Raji (cell line): ENCODE measurements at regions not wholly inside any gene's neighbourhood (a gene's known extent, or its start where the extent isn't known, plus 50 kb on each side); places are given as distances from the start of the nearest gene placed in this dataset.

Experiments used
- POLR2A ChIP-seq: IDR thresholded peaks from 2 replicates; pipeline ENCODE4 v1.6.1; 2011; ENCODE audit warnings: low read depth, low read length, control low read depth; ENCODE audit not compliant: insufficient read depth

DNA sequence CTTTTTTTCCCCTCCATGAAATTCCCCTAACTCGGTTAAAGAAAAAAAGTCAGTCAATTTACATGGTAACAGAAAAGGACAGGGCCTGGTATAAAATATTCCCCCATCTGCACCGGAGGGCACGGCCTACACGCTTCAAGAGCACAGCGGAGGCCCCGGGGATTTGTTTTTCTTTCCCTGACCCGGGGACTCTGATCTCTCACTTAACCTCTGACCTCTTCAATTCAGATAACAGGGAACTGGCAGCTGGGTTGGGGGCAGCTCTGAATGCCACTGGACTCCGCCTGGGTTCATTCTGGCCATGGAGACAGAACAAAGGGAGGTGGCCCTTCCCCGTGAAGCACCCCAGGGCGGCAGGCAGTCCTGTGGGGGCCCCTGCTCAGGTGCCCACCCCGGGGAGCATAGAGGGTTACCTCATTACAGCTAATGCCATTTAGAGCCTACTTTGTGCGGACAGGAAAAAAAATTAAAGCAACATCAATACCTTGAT lies 257.5 kb downstream of the SHQ1 start:
- no peak for TF ChIP-seq POLR2A

GRCh38 chr3:72587282-72587681 lies 261.0 kb downstream of the SHQ1 start:
- no peak for TF ChIP-seq POLR2A

DNA sequence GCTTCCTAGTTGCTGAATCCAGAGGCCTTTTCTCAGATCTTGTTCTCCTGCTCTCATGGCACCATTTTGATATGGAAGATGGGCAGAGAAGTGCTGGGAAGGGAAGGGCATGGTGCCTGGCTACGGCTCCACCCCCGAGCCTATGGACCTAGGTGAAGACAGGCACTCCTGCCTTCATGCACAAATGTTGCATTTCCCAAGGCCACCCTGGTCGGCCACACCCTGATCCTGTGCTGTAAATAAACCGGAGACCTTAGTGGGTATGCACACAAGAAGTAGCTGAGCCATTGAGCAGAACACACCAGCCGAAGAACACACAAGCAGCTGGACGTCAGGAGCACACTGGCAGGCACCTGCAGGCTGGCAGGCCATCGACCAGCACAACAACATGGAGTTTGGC lies 261.6 kb downstream of the SHQ1 start:
- TF ChIP-seq POLR2A = no peak

- no peak for TF ChIP-seq POLR2A
These were observed 262.3 kb downstream of the SHQ1 start for GRCh38 chr3:72585966-72586365.

DNA sequence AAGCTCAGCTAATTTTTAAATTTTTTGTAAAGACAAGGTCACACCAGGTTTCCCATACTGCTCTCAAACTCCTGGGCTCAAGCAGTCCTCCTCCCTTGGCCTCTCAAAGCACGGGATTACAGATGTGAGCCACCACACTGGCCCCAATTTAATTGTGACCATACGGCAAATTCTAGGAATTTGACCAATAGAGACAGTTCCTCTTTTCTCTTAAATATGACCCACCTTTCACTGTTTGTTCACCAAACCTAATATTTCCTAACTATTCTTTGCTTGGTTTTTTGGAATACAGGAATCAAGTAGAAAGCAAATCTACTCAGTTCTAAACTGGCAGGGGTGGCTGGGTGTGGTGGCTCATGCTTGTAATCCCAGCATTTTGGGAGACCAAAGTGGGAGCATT lies 264.0 kb downstream of the SHQ1 start:
- no peak for TF ChIP-seq POLR2A

GRCh38 chr3:72582963-72583362 lies 265.3 kb downstream of the SHQ1 start:
- TF ChIP-seq POLR2A = no peak

GRCh38 chr3:72582211-72582878 lies 265.9 kb downstream of the SHQ1 start:
- TF ChIP-seq POLR2A = no peak

DNA sequence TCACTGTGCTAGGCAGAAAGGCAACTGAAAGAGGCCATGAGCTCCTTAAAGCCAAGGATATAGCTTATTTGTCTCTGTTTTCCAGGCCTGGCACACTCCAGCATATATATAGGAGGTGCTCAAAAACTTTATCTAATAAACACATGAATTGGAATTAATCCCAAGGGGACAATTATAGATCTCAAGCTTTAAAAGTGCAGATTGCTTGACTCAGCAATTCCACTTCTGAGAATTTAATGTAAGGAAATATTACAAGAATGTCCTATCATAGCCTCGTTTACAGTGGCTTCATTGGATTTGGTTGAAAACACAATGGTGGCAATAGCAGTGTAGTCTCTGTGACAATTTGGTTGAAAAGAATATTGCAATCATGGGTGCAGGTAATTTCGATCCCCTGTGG lies 267.3 kb downstream of the SHQ1 start:
- TF ChIP-seq POLR2A = no peak

DNA sequence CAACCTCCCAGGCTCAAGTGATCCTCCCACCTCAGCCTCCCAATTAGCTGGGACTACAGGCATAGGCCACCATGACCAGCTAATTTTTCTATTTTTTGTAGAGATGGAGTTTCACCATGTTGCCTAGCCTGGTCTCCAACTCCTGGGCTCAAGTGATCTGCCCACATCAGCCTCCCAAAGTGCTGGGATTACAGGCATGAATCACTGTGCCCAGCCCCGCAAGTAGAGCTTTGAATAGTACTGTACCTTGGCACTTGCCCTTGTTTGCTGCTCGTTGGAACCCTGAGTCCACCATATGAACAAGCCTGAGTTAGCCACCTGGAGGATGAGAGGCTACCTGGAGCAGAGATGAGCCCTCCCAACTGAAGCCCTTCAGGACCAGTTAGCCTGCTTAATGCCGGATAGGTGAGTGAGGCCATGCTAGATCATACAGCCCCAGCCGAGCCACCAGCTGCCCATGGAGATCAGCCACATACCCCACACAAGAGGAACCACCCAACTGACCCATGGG lies 267.9 kb downstream of the SHQ1 start:
- no peak for TF ChIP-seq POLR2A

- TF ChIP-seq POLR2A = no peak
These were observed 268.5 kb downstream of the SHQ1 start for GRCh38 chr3:72579581-72580245.

DNA sequence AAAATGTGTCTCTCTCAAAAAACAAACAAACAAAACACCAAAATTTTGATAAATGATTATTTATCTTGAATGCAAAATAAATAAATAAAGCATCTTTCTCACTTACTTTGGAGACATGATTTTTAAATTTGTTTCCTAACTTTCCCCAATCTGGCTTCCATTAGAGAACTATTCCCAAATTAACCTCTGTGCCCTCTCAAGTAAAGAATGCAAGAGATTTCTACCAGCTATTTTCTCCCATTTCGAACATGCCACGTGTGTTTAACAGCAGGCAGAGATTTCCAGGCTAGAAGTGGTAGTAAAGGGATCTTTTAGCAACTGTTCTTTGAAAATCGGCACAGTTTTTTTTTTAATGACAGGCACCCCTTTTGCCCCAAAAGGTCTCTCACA lies 269.1 kb downstream of the SHQ1 start:
- TF ChIP-seq POLR2A = no peak

DNA sequence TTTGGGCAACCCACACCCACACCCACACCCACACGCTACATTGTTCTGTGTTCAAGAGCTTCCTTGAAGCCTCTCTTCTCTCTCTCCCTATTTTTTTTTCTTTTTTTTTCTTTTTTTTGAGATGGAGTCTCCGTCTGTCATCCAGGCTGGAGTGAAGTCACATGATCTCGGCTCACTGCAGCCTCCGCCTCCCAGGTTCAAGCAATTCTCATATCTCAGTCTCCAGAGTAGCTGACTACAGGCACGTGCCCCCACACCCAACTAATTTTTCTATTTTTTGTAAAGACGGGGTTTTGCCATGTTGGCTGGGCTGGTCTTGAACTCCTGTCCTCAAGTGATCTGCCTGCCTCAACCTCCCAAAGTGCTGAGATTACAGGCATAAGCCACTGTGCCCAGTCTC lies 271.1 kb downstream of the SHQ1 start:
- TF ChIP-seq POLR2A = no peak

- TF ChIP-seq POLR2A = no peak
These were observed 271.7 kb downstream of the SHQ1 start for GRCh38 chr3:72576563-72576962.

- no peak for TF ChIP-seq POLR2A
These were observed 274.1 kb downstream of the SHQ1 start for GRCh38 chr3:72574144-72574543.

DNA sequence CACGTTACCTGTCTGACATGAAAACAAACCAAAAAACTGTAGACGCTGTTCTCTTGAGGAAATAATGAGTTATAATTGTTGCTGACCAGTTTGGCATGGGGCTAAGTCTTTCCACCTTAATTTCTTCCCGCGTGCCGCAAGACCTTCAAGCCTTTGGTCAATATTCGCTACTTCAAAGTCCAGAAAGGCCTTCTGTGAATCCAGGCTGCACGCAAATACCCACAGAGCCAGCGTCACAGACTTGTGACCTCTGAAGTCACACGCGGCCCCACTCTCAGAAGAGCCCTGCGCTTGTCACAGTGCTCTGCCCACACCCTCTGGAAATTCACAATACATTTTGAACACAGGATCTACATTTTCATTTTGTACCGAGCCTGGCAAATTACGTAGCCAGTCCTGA lies 275.2 kb downstream of the SHQ1 start:
- TF ChIP-seq POLR2A = no peak

DNA sequence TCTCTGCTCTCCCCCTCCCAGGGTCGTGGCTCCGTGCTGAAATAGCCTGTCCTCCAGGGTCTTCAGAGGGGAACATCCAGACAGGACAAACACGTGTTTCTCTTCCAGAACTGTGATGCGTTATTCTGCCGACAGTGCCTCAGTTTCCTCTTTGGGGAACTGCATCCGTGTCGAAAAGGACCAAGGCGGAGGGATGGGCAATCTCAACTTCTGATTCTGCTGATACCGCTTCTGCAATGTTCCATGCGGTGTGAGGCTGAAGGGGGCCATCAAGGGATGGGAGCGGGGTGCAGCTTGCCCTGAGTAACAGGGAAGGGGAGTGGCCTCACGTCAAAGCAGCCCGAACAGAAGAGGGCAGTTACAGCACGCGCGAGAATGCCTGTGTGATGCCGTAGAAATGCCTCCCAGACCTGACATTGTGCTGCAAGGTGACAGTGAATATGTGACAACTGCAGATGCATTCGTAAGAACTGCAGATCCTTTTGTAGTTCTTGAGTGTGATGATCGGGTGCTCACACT lies 275.7 kb downstream of the SHQ1 start:
- no peak for TF ChIP-seq POLR2A
